ENCODE measurements at regions not wholly inside any gene's neighbourhood (a gene's known extent, or its start where the extent isn't known, plus 50 kb on each side); places are given as distances from the start of the nearest gene placed in this dataset.

DNA sequence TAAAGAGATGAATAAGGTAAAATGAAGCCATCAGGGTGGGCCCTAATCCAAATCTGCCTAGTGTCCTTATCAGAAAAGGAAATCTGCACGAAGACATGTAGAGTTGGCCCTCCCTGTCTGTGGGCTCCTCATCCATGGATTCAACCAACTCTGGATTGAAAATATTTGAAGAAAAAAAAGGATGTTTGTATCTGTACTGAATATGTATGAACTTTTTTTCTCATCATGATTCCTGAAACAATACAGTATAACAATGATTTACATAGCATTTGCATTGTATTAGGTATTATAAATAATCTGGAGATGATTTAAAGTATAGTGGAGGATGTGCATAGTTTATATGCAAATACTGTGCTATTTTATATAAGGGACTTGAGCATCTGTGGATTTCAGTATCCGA, 59.0 kb upstream of the SMAD6 start:
- TF ChIP-seq, protein P1, sequence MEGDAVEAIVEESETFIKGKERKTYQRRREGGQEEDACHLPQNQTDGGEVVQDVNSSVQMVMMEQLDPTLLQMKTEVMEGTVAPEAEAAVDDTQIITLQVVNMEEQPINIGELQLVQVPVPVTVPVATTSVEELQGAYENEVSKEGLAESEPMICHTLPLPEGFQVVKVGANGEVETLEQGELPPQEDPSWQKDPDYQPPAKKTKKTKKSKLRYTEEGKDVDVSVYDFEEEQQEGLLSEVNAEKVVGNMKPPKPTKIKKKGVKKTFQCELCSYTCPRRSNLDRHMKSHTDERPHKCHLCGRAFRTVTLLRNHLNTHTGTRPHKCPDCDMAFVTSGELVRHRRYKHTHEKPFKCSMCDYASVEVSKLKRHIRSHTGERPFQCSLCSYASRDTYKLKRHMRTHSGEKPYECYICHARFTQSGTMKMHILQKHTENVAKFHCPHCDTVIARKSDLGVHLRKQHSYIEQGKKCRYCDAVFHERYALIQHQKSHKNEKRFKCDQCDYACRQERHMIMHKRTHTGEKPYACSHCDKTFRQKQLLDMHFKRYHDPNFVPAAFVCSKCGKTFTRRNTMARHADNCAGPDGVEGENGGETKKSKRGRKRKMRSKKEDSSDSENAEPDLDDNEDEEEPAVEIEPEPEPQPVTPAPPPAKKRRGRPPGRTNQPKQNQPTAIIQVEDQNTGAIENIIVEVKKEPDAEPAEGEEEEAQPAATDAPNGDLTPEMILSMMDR (IDR thresholded peaks at IDR 0.05) = no peak
- no peak for TF ChIP-seq EZH2phosphoT487 (IDR thresholded peaks at IDR 0.05; ENCODE audit: borderline replicate concordance, low read depth)
- TF ChIP-seq GABPA (IDR thresholded peaks at IDR 0.05; ENCODE audit: low read depth) = no peak
- no peak for TF ChIP-seq MXI1 (IDR thresholded peaks at IDR 0.05; ENCODE audit: low read depth, low read length)
- TF ChIP-seq NRF1 (IDR thresholded peaks at IDR 0.05; ENCODE audit: low read depth, low read length) = no peak
- TF ChIP-seq, protein P2, sequence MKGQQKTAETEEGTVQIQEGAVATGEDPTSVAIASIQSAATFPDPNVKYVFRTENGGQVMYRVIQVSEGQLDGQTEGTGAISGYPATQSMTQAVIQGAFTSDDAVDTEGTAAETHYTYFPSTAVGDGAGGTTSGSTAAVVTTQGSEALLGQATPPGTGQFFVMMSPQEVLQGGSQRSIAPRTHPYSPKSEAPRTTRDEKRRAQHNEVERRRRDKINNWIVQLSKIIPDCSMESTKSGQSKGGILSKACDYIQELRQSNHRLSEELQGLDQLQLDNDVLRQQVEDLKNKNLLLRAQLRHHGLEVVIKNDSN (IDR thresholded peaks at IDR 0.05; ENCODE audit: borderline replicate concordance, low read depth) = no peak
- no peak for TF ChIP-seq YY1 (IDR thresholded peaks at IDR 0.05; ENCODE audit: low read depth)
- TF ChIP-seq, protein P3, sequence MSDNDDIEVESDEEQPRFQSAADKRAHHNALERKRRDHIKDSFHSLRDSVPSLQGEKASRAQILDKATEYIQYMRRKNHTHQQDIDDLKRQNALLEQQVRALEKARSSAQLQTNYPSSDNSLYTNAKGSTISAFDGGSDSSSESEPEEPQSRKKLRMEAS (IDR thresholded peaks at IDR 0.05; ENCODE audit: low read depth) = no peak
- TF ChIP-seq EP300 (IDR thresholded peaks at IDR 0.05; ENCODE audit: borderline replicate concordance in 1 of 2, low read depth in 1 of 2, low read length in 1 of 2) = no peak
- TF ChIP-seq, protein P4, sequence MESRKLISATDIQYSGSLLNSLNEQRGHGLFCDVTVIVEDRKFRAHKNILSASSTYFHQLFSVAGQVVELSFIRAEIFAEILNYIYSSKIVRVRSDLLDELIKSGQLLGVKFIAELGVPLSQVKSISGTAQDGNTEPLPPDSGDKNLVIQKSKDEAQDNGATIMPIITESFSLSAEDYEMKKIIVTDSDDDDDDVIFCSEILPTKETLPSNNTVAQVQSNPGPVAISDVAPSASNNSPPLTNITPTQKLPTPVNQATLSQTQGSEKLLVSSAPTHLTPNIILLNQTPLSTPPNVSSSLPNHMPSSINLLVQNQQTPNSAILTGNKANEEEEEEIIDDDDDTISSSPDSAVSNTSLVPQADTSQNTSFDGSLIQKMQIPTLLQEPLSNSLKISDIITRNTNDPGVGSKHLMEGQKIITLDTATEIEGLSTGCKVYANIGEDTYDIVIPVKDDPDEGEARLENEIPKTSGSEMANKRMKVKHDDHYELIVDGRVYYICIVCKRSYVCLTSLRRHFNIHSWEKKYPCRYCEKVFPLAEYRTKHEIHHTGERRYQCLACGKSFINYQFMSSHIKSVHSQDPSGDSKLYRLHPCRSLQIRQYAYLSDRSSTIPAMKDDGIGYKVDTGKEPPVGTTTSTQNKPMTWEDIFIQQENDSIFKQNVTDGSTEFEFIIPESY (IDR thresholded peaks at IDR 0.05; ENCODE audit: borderline replicate concordance, low read depth) = no peak
- TF ChIP-seq, protein P5, sequence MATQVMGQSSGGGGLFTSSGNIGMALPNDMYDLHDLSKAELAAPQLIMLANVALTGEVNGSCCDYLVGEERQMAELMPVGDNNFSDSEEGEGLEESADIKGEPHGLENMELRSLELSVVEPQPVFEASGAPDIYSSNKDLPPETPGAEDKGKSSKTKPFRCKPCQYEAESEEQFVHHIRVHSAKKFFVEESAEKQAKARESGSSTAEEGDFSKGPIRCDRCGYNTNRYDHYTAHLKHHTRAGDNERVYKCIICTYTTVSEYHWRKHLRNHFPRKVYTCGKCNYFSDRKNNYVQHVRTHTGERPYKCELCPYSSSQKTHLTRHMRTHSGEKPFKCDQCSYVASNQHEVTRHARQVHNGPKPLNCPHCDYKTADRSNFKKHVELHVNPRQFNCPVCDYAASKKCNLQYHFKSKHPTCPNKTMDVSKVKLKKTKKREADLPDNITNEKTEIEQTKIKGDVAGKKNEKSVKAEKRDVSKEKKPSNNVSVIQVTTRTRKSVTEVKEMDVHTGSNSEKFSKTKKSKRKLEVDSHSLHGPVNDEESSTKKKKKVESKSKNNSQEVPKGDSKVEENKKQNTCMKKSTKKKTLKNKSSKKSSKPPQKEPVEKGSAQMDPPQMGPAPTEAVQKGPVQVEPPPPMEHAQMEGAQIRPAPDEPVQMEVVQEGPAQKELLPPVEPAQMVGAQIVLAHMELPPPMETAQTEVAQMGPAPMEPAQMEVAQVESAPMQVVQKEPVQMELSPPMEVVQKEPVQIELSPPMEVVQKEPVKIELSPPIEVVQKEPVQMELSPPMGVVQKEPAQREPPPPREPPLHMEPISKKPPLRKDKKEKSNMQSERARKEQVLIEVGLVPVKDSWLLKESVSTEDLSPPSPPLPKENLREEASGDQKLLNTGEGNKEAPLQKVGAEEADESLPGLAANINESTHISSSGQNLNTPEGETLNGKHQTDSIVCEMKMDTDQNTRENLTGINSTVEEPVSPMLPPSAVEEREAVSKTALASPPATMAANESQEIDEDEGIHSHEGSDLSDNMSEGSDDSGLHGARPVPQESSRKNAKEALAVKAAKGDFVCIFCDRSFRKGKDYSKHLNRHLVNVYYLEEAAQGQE (IDR thresholded peaks at IDR 0.05; ENCODE audit: low read depth, low read length) = no peak
- no peak for TF ChIP-seq RCOR1 (IDR thresholded peaks at IDR 0.05; ENCODE audit: low read length)
- TF ChIP-seq GATA2 (CRISPR knock-in tag; IDR thresholded peaks at IDR 0.05) = no peak

Data from SK-N-SH (cell line).